B cell (primary cell): ENCODE measurements at regions not wholly inside any gene's neighbourhood (a gene's known extent, or its start where the extent isn't known, plus 50 kb on each side); places are given as distances from the start of the nearest gene placed in this dataset.

ENCODE experiments used
- ATAC-seq: fragments of 200-7000 bp; cut with Tn5 transposase; one replicate; pipeline ENCODE4 v1.10.0; 2021; ENCODE audit warnings: low read depth, mild to moderate bottlenecking, moderate number of reproducible peaks, moderate library complexity
- CTCF ChIA-PET: fragments of 350-600 bp; sonication (Branson Sonifier 250); formaldehyde crosslinking; loops from one replicate; lab custom pipeline; 2021; ENCODE audit warnings: antibody characterized with exemption, inconsistent platforms; lab: Charles Lee
- POLR2A ChIA-PET: fragments of 350-600 bp; sonication (Branson Sonifier 250); formaldehyde crosslinking; loops from one replicate; lab custom pipeline; 2021; ENCODE audit warnings: antibody characterized with exemption; lab: Charles Lee
- DNase-seq: peaks from one replicate; pipeline ENCODE4 v3.0.0; 2013
- H2AFZ ChIP-seq: 2 replicates; pipeline ENCODE4 v1.6.1; 2012; ENCODE audit warnings: mild to moderate bottlenecking, low read depth, low read length; ENCODE audit not compliant: insufficient read depth, poor library complexity, severe bottlenecking
- H3K27ac ChIP-seq, 2 donors: 1 replicate in 1 of 2; 2 replicates in 1 of 2; pipeline ENCODE4 v1.5.1; 2012 to 2013; ENCODE audit warnings: low read length in 2 of 2, mild to moderate bottlenecking in 2 of 2, moderate library complexity in 1 of 2
- H3K27me3 ChIP-seq, 4 experiments: fragments of 200-600 bp in 1 of 4; sonication (generic) in 1 of 4; replicated peaks in 1 of 4; 1 replicate in 2 of 4; 2 replicates in 2 of 4; pipeline versions ENCODE4 v1.6.1 to v1.7.0; 2013 to 2016; ENCODE audit warnings: low read length in 3 of 4, mild to moderate bottlenecking in 2 of 4, mixed read lengths in 1 of 4, moderate library complexity in 1 of 4; ENCODE audit not compliant: insufficient read depth in 4 of 4, control insufficient read depth in 3 of 4; ENCODE audit errors: control extremely low read depth in 1 of 4
- H3K36me3 ChIP-seq, 2 experiments: replicated peaks in 1 of 2; 1 replicate in 1 of 2; 2 replicates in 1 of 2; pipeline versions ENCODE4 v1.6.1 to v1.7.1; 2013; ENCODE audit warnings: low read length in 1 of 2; ENCODE audit not compliant: insufficient read depth in 2 of 2, control insufficient read depth in 1 of 2; ENCODE audit errors: control extremely low read depth in 1 of 2, extremely low read depth in 1 of 2
- H3K4me1 ChIP-seq, 2 donors: fragments of 200-600 bp in 1 of 2; sonication (generic) in 1 of 2; 1 replicate in 1 of 2; 2 replicates in 1 of 2; pipeline versions ENCODE4 v1.5.1 to v1.6.1; 2013 to 2017; ENCODE audit warnings: low read length in 2 of 2; ENCODE audit not compliant: control insufficient read depth in 2 of 2, insufficient read depth in 2 of 2
- H3K4me2 ChIP-seq: replicated peaks from 2 replicates; pipeline ENCODE3; 2012; ENCODE audit warnings: mild to moderate bottlenecking, low read depth, low read length; ENCODE audit not compliant: poor library complexity, severe bottlenecking
- H3K4me3 ChIP-seq, 5 experiments: fragments of 200-600 bp in 1 of 5; sonication (generic) in 1 of 5; 1 replicate in 3 of 5; 2 replicates in 2 of 5; pipeline versions ENCODE4 v1.5.1 to v1.7.0; 2011 to 2016; ENCODE audit warnings: low read length in 4 of 5, mild to moderate bottlenecking in 4 of 5, low read depth in 2 of 5, control low read depth in 1 of 5, moderate library complexity in 1 of 5; ENCODE audit not compliant: insufficient read depth in 1 of 5; ENCODE audit errors: control extremely low read depth in 1 of 5, extremely low read depth in 1 of 5
- H3K79me2 ChIP-seq: fragments of 200-600 bp; sonication (generic); one replicate; pipeline ENCODE4 v1.6.0; 2016; ENCODE audit warnings: low read length; ENCODE audit not compliant: control insufficient read depth, insufficient read depth
- H3K9ac ChIP-seq: fragments of 200-600 bp; sonication (generic); 2 replicates; pipeline ENCODE4 v1.6.1; 2017; ENCODE audit warnings: mild to moderate bottlenecking, low read length, moderate library complexity
- H3K9me3 ChIP-seq, 3 donors: one replicate each; pipeline versions ENCODE4 v1.6.1 to v1.7.1; 2013; ENCODE audit warnings: low read length in 2 of 3; ENCODE audit not compliant: control insufficient read depth in 2 of 3, insufficient read depth in 1 of 3; ENCODE audit errors: control extremely low read depth in 1 of 3
- H4K20me1 ChIP-seq: 2 replicates; pipeline ENCODE4 v1.6.0; 2012; ENCODE audit warnings: mild to moderate bottlenecking, low read length; ENCODE audit not compliant: insufficient read depth, control insufficient read depth, poor library complexity, severe bottlenecking
- H3K27ac Mint-ChIP-seq: one replicate; pipeline ENCODE4 v1.8.0; 2021; ENCODE audit warnings: mixed read lengths
- H3K27me3 Mint-ChIP-seq: one replicate; pipeline ENCODE4 v1.8.0; 2021; ENCODE audit warnings: mixed read lengths
- H3K4me1 Mint-ChIP-seq: one replicate; pipeline ENCODE4 v1.8.0; 2021; ENCODE audit warnings: mixed read lengths
- H3K4me3 Mint-ChIP-seq: one replicate; pipeline ENCODE4 v1.8.0; 2021; ENCODE audit warnings: mixed read lengths
- H3K9me3 Mint-ChIP-seq: one replicate; pipeline ENCODE4 v1.8.0; 2022; ENCODE audit warnings: mixed read lengths; ENCODE audit not compliant: insufficient read depth
- EZH2 ChIP-seq: IDR thresholded peaks from 2 replicates; pipeline ENCODE4 v1.6.1; 2012; ENCODE audit warnings: borderline replicate concordance, low read depth, mild to moderate bottlenecking, moderate library complexity, low read length; ENCODE audit not compliant: insufficient read depth, poor library complexity, severe bottlenecking
- WGBS: methylation state at CpG from one replicate; pipeline ENCODE4 v1.1.5; 2013; ENCODE audit warnings: missing lambda C conversion rate; ENCODE audit not compliant: insufficient coverage; 5-methylcytosine and 5-hydroxymethylcytosine counted together
- intact Hi-C: fragments of 100-400 bp; cut with micrococcal nuclease; formaldehyde crosslinking; loops from one replicate; pipeline ENCODE4 v1.10.0; 2022
- TF ChIP-seq, protein P1 (sequence below): fragments of 200-600 bp; IDR thresholded peaks from one replicate; pipeline ENCODE4 v1.8.0; 2022; ENCODE audit warnings: antibody characterized with exemption, mild to moderate bottlenecking

- no peak overlapping the region for H3K4me2 ChIP-seq
- 79% methylated on average over 2 of the region's 7 CpGs for WGBS
- Mint-ChIP-seq H3K27ac (no peak overlapping the region), H3K27me3 (no peaks in the 10 kb centered on the region), H3K4me3 (no peak overlapping the region), H3K9me3 (no peaks in the 10 kb centered on the region), H3K4me1 (no peaks in the 10 kb centered on the region)
- ChIA-PET POLR2A (no interaction called here), CTCF (no interaction called here)
- H3K27me3 ChIP-seq = no peaks in the 10 kb centered on the region
- intact Hi-C loops = no loop called here
- no peak overlapping the region for H3K9ac ChIP-seq
- H2AFZ ChIP-seq = no peak overlapping the region
- TF ChIP-seq EZH2 = no peak
- TF ChIP-seq, protein P1, sequence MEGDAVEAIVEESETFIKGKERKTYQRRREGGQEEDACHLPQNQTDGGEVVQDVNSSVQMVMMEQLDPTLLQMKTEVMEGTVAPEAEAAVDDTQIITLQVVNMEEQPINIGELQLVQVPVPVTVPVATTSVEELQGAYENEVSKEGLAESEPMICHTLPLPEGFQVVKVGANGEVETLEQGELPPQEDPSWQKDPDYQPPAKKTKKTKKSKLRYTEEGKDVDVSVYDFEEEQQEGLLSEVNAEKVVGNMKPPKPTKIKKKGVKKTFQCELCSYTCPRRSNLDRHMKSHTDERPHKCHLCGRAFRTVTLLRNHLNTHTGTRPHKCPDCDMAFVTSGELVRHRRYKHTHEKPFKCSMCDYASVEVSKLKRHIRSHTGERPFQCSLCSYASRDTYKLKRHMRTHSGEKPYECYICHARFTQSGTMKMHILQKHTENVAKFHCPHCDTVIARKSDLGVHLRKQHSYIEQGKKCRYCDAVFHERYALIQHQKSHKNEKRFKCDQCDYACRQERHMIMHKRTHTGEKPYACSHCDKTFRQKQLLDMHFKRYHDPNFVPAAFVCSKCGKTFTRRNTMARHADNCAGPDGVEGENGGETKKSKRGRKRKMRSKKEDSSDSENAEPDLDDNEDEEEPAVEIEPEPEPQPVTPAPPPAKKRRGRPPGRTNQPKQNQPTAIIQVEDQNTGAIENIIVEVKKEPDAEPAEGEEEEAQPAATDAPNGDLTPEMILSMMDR = no peak
- no peaks in the 10 kb centered on the region for H4K20me1 ChIP-seq
- no peaks in the 10 kb centered on the region for H3K4me1 ChIP-seq
- no peaks in the 10 kb centered on the region for H3K36me3 ChIP-seq
- no peak overlapping the region for H3K27ac ChIP-seq
- no peak overlapping the region for H3K4me3 ChIP-seq
- DNase-seq = no peak
- H3K79me2 ChIP-seq = no peaks in the 10 kb centered on the region
- no peak for ATAC-seq
- no peaks in the 10 kb centered on the region for H3K9me3 ChIP-seq
Observed at GRCh38 chr20:51918561-51918960, 116.2 kb upstream of the SALL4 start.

DNA sequence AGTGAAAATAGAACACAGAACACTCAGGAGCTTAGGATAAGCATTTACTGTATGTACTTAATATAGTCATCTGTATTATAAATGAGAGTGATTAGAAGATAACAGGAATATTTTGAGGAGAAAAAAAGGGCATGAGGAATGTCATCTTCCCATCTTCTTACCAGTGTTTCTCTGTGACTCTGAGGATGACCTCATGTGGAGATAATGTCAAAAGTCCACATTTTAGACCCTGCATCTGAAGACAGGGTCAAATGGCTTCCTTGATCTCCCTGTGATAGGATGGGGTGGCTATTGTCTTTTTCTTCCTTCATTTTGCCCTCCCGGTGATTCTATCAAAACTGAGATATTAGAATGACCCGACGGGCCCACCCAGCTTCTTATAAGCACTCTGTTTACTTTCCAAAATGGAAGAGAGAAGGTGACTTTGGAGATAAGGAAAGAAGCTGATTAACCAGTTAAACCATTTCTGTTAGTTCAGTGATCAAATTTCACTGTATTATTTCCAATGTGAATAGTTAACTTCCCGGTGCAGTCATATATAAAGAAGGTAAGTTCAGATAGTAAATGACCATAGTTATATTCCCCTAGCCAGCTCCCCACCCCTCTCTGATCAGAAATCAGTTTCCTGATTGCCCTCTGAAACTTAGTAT, 115.7 kb upstream of the SALL4 start:
- no CpG with 5 or more reads among the region's 4 CpGs for WGBS
- no peaks in the 10 kb centered on the region for H3K4me1 ChIP-seq
- TF ChIP-seq EZH2 = no peak
- TF ChIP-seq, protein P1 = no peak
- intact Hi-C loops = no loop called here
- H3K9me3 Mint-ChIP-seq = no peaks in the 10 kb centered on the region
- no peak overlapping the region for H3K27ac Mint-ChIP-seq
- no peak overlapping the region for H3K4me3 Mint-ChIP-seq
- H4K20me1 ChIP-seq = no peaks in the 10 kb centered on the region
- DNase-seq = no peak
- H3K9ac ChIP-seq = no peak overlapping the region
- no peaks in the 10 kb centered on the region for H3K79me2 ChIP-seq
- no peak overlapping the region for H3K4me2 ChIP-seq
- H3K9me3 ChIP-seq = no peaks in the 10 kb centered on the region
- POLR2A ChIA-PET = no interaction called here
- H2AFZ ChIP-seq = no peak overlapping the region
- CTCF ChIA-PET = no interaction called here
- no peaks in the 10 kb centered on the region for H3K4me1 Mint-ChIP-seq
- H3K27ac ChIP-seq = no peak overlapping the region
- no peaks in the 10 kb centered on the region for H3K36me3 ChIP-seq
- no peaks in the 10 kb centered on the region for H3K27me3 ChIP-seq
- no peak overlapping the region for H3K4me3 ChIP-seq
- no peaks in the 10 kb centered on the region for H3K27me3 Mint-ChIP-seq
- no peak for ATAC-seq
